Breast epithelium (tissue), 3 donors: ENCODE measurements at regions not wholly inside any gene's neighbourhood (a gene's known extent, or its start where the extent isn't known, plus 50 kb on each side); places are given as distances from the start of the nearest gene placed in this dataset.

Source experiments
- CTCF ChIP-seq, 3 donors: fragments of 450-650 bp; IDR thresholded peaks; one replicate each; pipeline ENCODE4 v1.5.1; 2016 to 2017; ENCODE audit warnings: antibody characterized with exemption in 3 of 3, mild to moderate bottlenecking in 3 of 3, moderate library complexity in 3 of 3
- POLR2A ChIP-seq: fragments of 450-650 bp; IDR thresholded peaks from one replicate; pipeline ENCODE4 v1.6.1; 2016; ENCODE audit warnings: antibody characterized with exemption, mild to moderate bottlenecking, moderate library complexity
- POLR2AphosphoS5 ChIP-seq, 3 donors: sonication (generic); formaldehyde crosslinking; IDR thresholded peaks; one replicate each; pipeline ENCODE4 v1.6.1; 2017; ENCODE audit warnings: antibody characterized with exemption in 3 of 3

GRCh38 chr2:2714408-2714807, 383.3 kb upstream of the MYT1L start:
- no peak for TF ChIP-seq CTCF (IDR thresholded peaks at IDR 0.05)
- no peak for TF ChIP-seq POLR2A
- peak in 1 of 3 donors; percentile 29 for TF ChIP-seq POLR2AphosphoS5 (IDR thresholded peaks at IDR 0.05)
